Ishikawa (cell line): ENCODE measurements at regions not wholly inside any gene's neighbourhood (a gene's known extent, or its start where the extent isn't known, plus 50 kb on each side); places are given as distances from the start of the nearest gene placed in this dataset.

Experiments used
- CEBPB ChIP-seq: IDR thresholded peaks from 2 replicates; pipeline ENCODE4 v1.6.1; 2012
- CREB1 ChIP-seq: IDR thresholded peaks from 2 replicates; pipeline ENCODE4 v1.6.1; 2012; ENCODE audit warnings: low read depth
- EGR1 ChIP-seq: IDR thresholded peaks from 2 replicates; pipeline ENCODE4 v1.6.1; 2012
- EP300 ChIP-seq: IDR thresholded peaks from 2 replicates; pipeline ENCODE4 v1.6.1; 2012; ENCODE audit warnings: borderline replicate concordance
- FOXM1 ChIP-seq: IDR thresholded peaks from 2 replicates; pipeline ENCODE4 v1.6.1; 2012; ENCODE audit warnings: low read depth, borderline replicate concordance
- NFIC ChIP-seq: IDR thresholded peaks from 2 replicates; pipeline ENCODE4 v1.6.1; 2012
- RAD21 ChIP-seq: IDR thresholded peaks from 2 replicates; pipeline ENCODE4 v1.6.1; 2012; ENCODE audit warnings: low read depth
- TAF1 ChIP-seq: IDR thresholded peaks from 2 replicates; pipeline ENCODE4 v1.6.1; 2012; ENCODE audit warnings: low read depth, mild to moderate bottlenecking
- TCF12 ChIP-seq: IDR thresholded peaks from 2 replicates; pipeline ENCODE4 v1.6.1; 2012; ENCODE audit warnings: low read depth
- TEAD4 ChIP-seq: IDR thresholded peaks from 2 replicates; pipeline ENCODE4 v1.6.1; 2012
- YY1 ChIP-seq: IDR thresholded peaks from 2 replicates; pipeline ENCODE4 v1.6.1; 2012; ENCODE audit warnings: low read depth
- ZBTB7A ChIP-seq: IDR thresholded peaks from 2 replicates; pipeline ENCODE4 v1.6.1; 2012; ENCODE audit warnings: low read depth
- TF ChIP-seq, protein P1 (sequence below): IDR thresholded peaks from 2 replicates; pipeline ENCODE4 v1.6.1; 2012
- TF ChIP-seq, protein P2 (sequence below): IDR thresholded peaks from 2 replicates; pipeline ENCODE4 v1.6.1; 2012; ENCODE audit warnings: low read depth, mild to moderate bottlenecking

DNA sequence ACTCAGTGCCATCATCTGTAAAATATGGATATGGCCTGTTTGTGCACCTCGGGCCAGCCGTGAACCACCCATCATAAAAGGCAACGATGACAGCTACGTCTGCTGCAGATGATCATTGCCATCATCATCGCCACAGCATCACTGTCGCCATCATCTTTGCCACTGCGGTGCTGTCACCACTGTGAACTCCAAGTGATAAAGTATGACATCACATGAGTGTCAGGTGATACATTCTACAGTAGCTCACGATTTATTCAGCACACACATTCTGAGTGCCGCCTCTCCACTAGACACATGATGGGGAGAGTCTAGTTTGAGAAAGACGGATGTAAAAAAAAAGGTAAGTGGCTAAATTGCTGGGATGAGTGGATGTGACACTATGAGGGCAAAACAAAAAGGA is 755.4 kb upstream of the RAB6C start:
- no peak for TF ChIP-seq YY1
- TF ChIP-seq, protein P1, sequence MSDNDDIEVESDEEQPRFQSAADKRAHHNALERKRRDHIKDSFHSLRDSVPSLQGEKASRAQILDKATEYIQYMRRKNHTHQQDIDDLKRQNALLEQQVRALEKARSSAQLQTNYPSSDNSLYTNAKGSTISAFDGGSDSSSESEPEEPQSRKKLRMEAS: no peak
- TF ChIP-seq TAF1: no peak
- TF ChIP-seq CREB1: no peak
- TF ChIP-seq, protein P2, sequence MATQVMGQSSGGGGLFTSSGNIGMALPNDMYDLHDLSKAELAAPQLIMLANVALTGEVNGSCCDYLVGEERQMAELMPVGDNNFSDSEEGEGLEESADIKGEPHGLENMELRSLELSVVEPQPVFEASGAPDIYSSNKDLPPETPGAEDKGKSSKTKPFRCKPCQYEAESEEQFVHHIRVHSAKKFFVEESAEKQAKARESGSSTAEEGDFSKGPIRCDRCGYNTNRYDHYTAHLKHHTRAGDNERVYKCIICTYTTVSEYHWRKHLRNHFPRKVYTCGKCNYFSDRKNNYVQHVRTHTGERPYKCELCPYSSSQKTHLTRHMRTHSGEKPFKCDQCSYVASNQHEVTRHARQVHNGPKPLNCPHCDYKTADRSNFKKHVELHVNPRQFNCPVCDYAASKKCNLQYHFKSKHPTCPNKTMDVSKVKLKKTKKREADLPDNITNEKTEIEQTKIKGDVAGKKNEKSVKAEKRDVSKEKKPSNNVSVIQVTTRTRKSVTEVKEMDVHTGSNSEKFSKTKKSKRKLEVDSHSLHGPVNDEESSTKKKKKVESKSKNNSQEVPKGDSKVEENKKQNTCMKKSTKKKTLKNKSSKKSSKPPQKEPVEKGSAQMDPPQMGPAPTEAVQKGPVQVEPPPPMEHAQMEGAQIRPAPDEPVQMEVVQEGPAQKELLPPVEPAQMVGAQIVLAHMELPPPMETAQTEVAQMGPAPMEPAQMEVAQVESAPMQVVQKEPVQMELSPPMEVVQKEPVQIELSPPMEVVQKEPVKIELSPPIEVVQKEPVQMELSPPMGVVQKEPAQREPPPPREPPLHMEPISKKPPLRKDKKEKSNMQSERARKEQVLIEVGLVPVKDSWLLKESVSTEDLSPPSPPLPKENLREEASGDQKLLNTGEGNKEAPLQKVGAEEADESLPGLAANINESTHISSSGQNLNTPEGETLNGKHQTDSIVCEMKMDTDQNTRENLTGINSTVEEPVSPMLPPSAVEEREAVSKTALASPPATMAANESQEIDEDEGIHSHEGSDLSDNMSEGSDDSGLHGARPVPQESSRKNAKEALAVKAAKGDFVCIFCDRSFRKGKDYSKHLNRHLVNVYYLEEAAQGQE: no peak
- TF ChIP-seq EP300: no peak
- TF ChIP-seq NFIC: no peak
- no peak for TF ChIP-seq EGR1
- TF ChIP-seq ZBTB7A: no peak
- no peak for TF ChIP-seq CEBPB
- no peak for TF ChIP-seq TCF12
- no peak for TF ChIP-seq RAD21
- no peak for TF ChIP-seq TEAD4
- no peak for TF ChIP-seq FOXM1
